Omental fat pad (tissue), 3 donors: ENCODE measurements at regions not wholly inside any gene's neighbourhood (a gene's known extent, or its start where the extent isn't known, plus 50 kb on each side); places are given as distances from the start of the nearest gene placed in this dataset.

Experiments used
- ATAC-seq: fragments of 150-250 bp; one replicate; pipeline ENCODE4 v1.9.1; 2016; ENCODE audit warnings: mild to moderate bottlenecking, moderate library complexity; ENCODE audit not compliant: low FRiP score
- DNase-seq: peaks from one replicate; pipeline ENCODE4 v3.0.0-alpha.2; 2019; ENCODE audit warnings: low spot score
- CTCF ChIP-seq, 3 donors: fragments of 450-650 bp; IDR thresholded peaks; one replicate each; pipeline ENCODE4 v1.5.1; 2016 to 2017; ENCODE audit warnings: antibody characterized with exemption in 3 of 3, mild to moderate bottlenecking in 3 of 3, moderate library complexity in 2 of 3

GRCh38 chr13:72539925-72540324, 187.5 kb downstream of the MZT1 start:
- no peak for ATAC-seq
- TF ChIP-seq CTCF (IDR thresholded peaks at IDR 0.05), result no peak
- DNase-seq, result no peak

- no peak for TF ChIP-seq CTCF (IDR thresholded peaks at IDR 0.05)
- no peak for DNase-seq
- no peak for ATAC-seq
Measured at GRCh38 chr13:72537782-72538181, 189.6 kb downstream of the MZT1 start.

GRCh38 chr13:72537395-72537780, 190.0 kb downstream of the MZT1 start:
- ATAC-seq, result no peak
- TF ChIP-seq CTCF (IDR thresholded peaks at IDR 0.05), result no peak
- DNase-seq, result no peak

- no peak for TF ChIP-seq CTCF (IDR thresholded peaks at IDR 0.05)
- DNase-seq, result no peak
- no peak for ATAC-seq
Measured at GRCh38 chr13:72536714-72537394, 190.6 kb downstream of the MZT1 start.

GRCh38 chr13:72534951-72535640, 192.3 kb downstream of the MZT1 start:
- ATAC-seq (no peak), DNase-seq (no peak)
- no peak for TF ChIP-seq CTCF (IDR thresholded peaks at IDR 0.05)

- ATAC-seq, result no peak
Measured at GRCh38 chr13:72530471-72530870, 197.0 kb downstream of the MZT1 start.

More at GRCh38 chr13:72530471-72530870, 197.0 kb downstream of the MZT1 start:
- DNase-seq, result no peak
- no peak for TF ChIP-seq CTCF (IDR thresholded peaks at IDR 0.05)
